H1 (cell line): ENCODE measurements at regions not wholly inside any gene's neighbourhood (a gene's known extent, or its start where the extent isn't known, plus 50 kb on each side); places are given as distances from the start of the nearest gene placed in this dataset.

ENCODE experiments used
- CTCF ChIA-PET: fragments of 300-600 bp; sonication (Branson Sonifier 250); formaldehyde crosslinking; loops from one replicate; lab custom pipeline; 2021; ENCODE audit not compliant: partially characterized antibody; lab: Charles Lee
- POLR2A ChIA-PET: fragments of 300-600 bp; sonication (Branson Sonifier 250); formaldehyde crosslinking; loops from one replicate; lab custom pipeline; 2021; ENCODE audit warnings: inconsistent platforms; ENCODE audit not compliant: partially characterized antibody; lab: Charles Lee
- DNase-seq, 2 experiments: peaks; one replicate each; pipeline versions ENCODE4 v3.0.0 to v3.0.0-alpha.2; 2010 to 2022; ENCODE audit warnings: low spot score in 2 of 2, low read depth in 1 of 2, mixed read lengths in 1 of 2
- FAIRE-seq: peaks from 2 replicates; lab custom pipeline; 2011; peaks lifted over from hg19 to GRCh38; lab: Jason Lieb, UNC
- H2AFZ ChIP-seq: 2 replicates; pipeline ENCODE4 v1.8.1; 2012; ENCODE audit warnings: low read length, inconsistent platforms
- H2AK5ac ChIP-seq: 2 replicates; pipeline ENCODE4 v1.6.1; 2013; ENCODE audit warnings: low read depth, low read length
- H2BK120ac ChIP-seq: replicated peaks from 2 replicates; pipeline ENCODE3; 2013; ENCODE audit warnings: low read depth, low read length, inconsistent platforms
- H2BK12ac ChIP-seq: 2 replicates; pipeline ENCODE4 v1.6.1; 2013; ENCODE audit warnings: low read depth, low read length
- H2BK15ac ChIP-seq: 2 replicates; pipeline ENCODE4 v1.6.1; 2013; ENCODE audit warnings: low read length
- H2BK20ac ChIP-seq: 2 replicates; pipeline ENCODE4 v1.6.1; 2013; ENCODE audit warnings: low read length
- H2BK5ac ChIP-seq: 2 replicates; pipeline ENCODE4 v1.6.1; 2013; ENCODE audit warnings: low read depth, low read length
- H3K14ac ChIP-seq: 2 replicates; pipeline ENCODE4 v1.6.1; 2013; ENCODE audit warnings: inconsistent platforms; ENCODE audit not compliant: insufficient read length
- H3K18ac ChIP-seq: 2 replicates; pipeline ENCODE4 v1.6.1; 2013; ENCODE audit warnings: low read length; ENCODE audit errors: extremely low read depth
- H3K23ac ChIP-seq: 2 replicates; pipeline ENCODE4 v1.6.1; 2013; ENCODE audit warnings: inconsistent platforms; ENCODE audit not compliant: insufficient read length
- H3K23me2 ChIP-seq: 2 replicates; pipeline ENCODE4 v1.6.1; 2013; ENCODE audit warnings: low read depth, low read length
- H3K27ac ChIP-seq: 2 replicates; pipeline ENCODE4 v1.6.1; 2011; ENCODE audit warnings: low read depth, low read length, inconsistent platforms
- H3K27me3 ChIP-seq, 4 experiments: replicated peaks in 1 of 4; 1 replicate in 1 of 4; 2 replicates in 3 of 4; pipeline versions ENCODE4 v1.6.1 to v1.8.1; 2011 to 2013; ENCODE audit warnings: low read length in 3 of 4, mild to moderate bottlenecking in 3 of 4, inconsistent platforms in 2 of 4, mixed read lengths in 2 of 4, moderate library complexity in 1 of 4; ENCODE audit not compliant: control insufficient read depth in 3 of 4, insufficient read depth in 3 of 4; ENCODE audit errors: extremely low read depth in 1 of 4
- H3K36me3 ChIP-seq, 4 experiments: 2 replicates each; pipeline versions ENCODE4 v1.6.1 to v1.8.1; 2011 to 2013; ENCODE audit warnings: mild to moderate bottlenecking in 4 of 4, low read length in 3 of 4, moderate library complexity in 2 of 4, control low read depth in 1 of 4, inconsistent platforms in 1 of 4; ENCODE audit not compliant: insufficient read depth in 4 of 4, control insufficient read depth in 2 of 4
- H3K4ac ChIP-seq: replicated peaks from 2 replicates; pipeline ENCODE3; 2013; ENCODE audit warnings: low read length, low read depth, mixed read lengths, inconsistent platforms; ENCODE audit not compliant: insufficient read length
- H3K4me1 ChIP-seq, 4 experiments: replicated peaks in 1 of 4; 1 replicate in 1 of 4; 2 replicates in 3 of 4; pipeline versions ENCODE4 v1.6.1 to v1.8.1; 2011 to 2013; ENCODE audit warnings: low read length in 3 of 4, inconsistent platforms in 2 of 4, mixed read lengths in 1 of 4; ENCODE audit not compliant: insufficient read depth in 4 of 4, control insufficient read depth in 3 of 4
- H3K4me2 ChIP-seq, 2 experiments: 2 replicates each; pipeline versions ENCODE4 v1.6.1 to v1.8.1; 2011 to 2013; ENCODE audit warnings: low read depth in 2 of 2, low read length in 2 of 2, control low read depth in 1 of 2, inconsistent platforms in 1 of 2, mild to moderate bottlenecking in 1 of 2; ENCODE audit not compliant: insufficient read depth in 1 of 2
- H3K4me3 ChIP-seq, 4 experiments: fragments of 200-600, 300-600 bp in 1 of 4; sonication (generic), shearing (Covaris generic), sonication (Bioruptor Twin) in 1 of 4; 2 replicates each; pipeline versions ENCODE4 v1.5.1 to v1.8.1; 2011 to 2016; ENCODE audit warnings: low read length in 4 of 4, low read depth in 3 of 4, control low read depth in 2 of 4, inconsistent platforms in 2 of 4, mild to moderate bottlenecking in 2 of 4, mixed read lengths in 1 of 4, moderate library complexity in 1 of 4; ENCODE audit not compliant: insufficient read depth in 2 of 4; ENCODE audit errors: extremely low read depth in 1 of 4
- H3K56ac ChIP-seq: replicated peaks from 2 replicates; pipeline ENCODE3; 2013; ENCODE audit warnings: low read depth, mild to moderate bottlenecking, mixed read lengths, low read length, inconsistent platforms; ENCODE audit not compliant: insufficient read length
- H3K79me1 ChIP-seq: 2 replicates; pipeline ENCODE4 v1.6.1; 2013; ENCODE audit warnings: low read depth, low read length, control low read depth
- H3K79me2 ChIP-seq, 2 experiments: 2 replicates each; pipeline versions ENCODE4 v1.6.1 to v1.8.1; 2012 to 2013; ENCODE audit warnings: low read length in 2 of 2, mild to moderate bottlenecking in 2 of 2, inconsistent platforms in 1 of 2; ENCODE audit not compliant: insufficient read depth in 2 of 2, control insufficient read depth in 1 of 2
- H3K9ac ChIP-seq, 4 experiments: replicated peaks in 1 of 4; 1 replicate in 1 of 4; 2 replicates in 3 of 4; pipeline versions ENCODE4 v1.6.1 to v1.8.1; 2011 to 2013; ENCODE audit warnings: low read depth in 3 of 4, low read length in 3 of 4, control low read depth in 2 of 4, mild to moderate bottlenecking in 2 of 4, moderate library complexity in 2 of 4, inconsistent platforms in 1 of 4; ENCODE audit errors: extremely low read depth in 1 of 4
- H3K9me3 ChIP-seq, 2 experiments: 2 replicates each; pipeline versions ENCODE4 v1.6.1 to v1.8.1; 2012 to 2013; ENCODE audit warnings: mild to moderate bottlenecking in 2 of 2, moderate library complexity in 2 of 2, control low read depth in 1 of 2, inconsistent platforms in 1 of 2, low read depth in 1 of 2, low read length in 1 of 2, mixed read lengths in 1 of 2; ENCODE audit not compliant: insufficient read depth in 2 of 2
- H4K20me1 ChIP-seq, 2 experiments: replicated peaks in 1 of 2; 2 replicates each; pipeline versions ENCODE3 to v1.8.1; 2011 to 2013; ENCODE audit warnings: inconsistent platforms in 2 of 2, low read length in 2 of 2, mild to moderate bottlenecking in 1 of 2; ENCODE audit not compliant: insufficient read depth in 2 of 2, control insufficient read depth in 1 of 2
- H4K5ac ChIP-seq: 2 replicates; pipeline ENCODE4 v1.6.1; 2013; ENCODE audit warnings: low read length, low read depth, mixed read lengths, inconsistent platforms; ENCODE audit not compliant: insufficient read length
- H4K8ac ChIP-seq: 2 replicates; pipeline ENCODE4 v1.8.0; 2013; ENCODE audit warnings: mild to moderate bottlenecking, moderate library complexity, low read length, inconsistent platforms; ENCODE audit not compliant: insufficient read depth; ENCODE audit errors: extremely low read depth
- H4K91ac ChIP-seq: replicated peaks from 2 replicates; pipeline ENCODE3; 2013; ENCODE audit warnings: low read length, mixed read lengths, inconsistent platforms; ENCODE audit not compliant: insufficient read length
- ASH2L ChIP-seq: fragments of 200-600, 300-600 bp; sonication (generic); IDR thresholded peaks from one replicate; pipeline ENCODE4 v1.7.1; 2017; ENCODE audit warnings: low read length
- ATF2 ChIP-seq: IDR thresholded peaks from 2 replicates; pipeline ENCODE4 v1.6.1; 2012; ENCODE audit warnings: low read length, inconsistent platforms
- BCL11A ChIP-seq, 2 experiments: IDR thresholded peaks; one replicate each; pipeline ENCODE4 v1.6.1; 2011; ENCODE audit warnings: low read depth in 2 of 2, low read length in 2 of 2, mild to moderate bottlenecking in 2 of 2
- BRCA1 ChIP-seq: IDR thresholded peaks from 2 replicates; pipeline ENCODE4 v1.6.1; 2012; ENCODE audit warnings: low read depth, low read length, improper control_type of control experiment
- CHD1 ChIP-seq: IDR thresholded peaks from 2 replicates; pipeline ENCODE4 v1.6.1; 2012; ENCODE audit warnings: low read depth, low read length, improper control_type of control experiment
- EP300 ChIP-seq, 2 experiments: IDR thresholded peaks; 1 replicate in 1 of 2; 2 replicates in 1 of 2; pipeline ENCODE4 v1.6.1; 2011 to 2012; ENCODE audit warnings: low read depth in 2 of 2, low read length in 2 of 2, mild to moderate bottlenecking in 2 of 2, borderline replicate concordance in 1 of 2, inconsistent platforms in 1 of 2, moderate library complexity in 1 of 2
- GABPA ChIP-seq: IDR thresholded peaks from 2 replicates; pipeline ENCODE4 v1.6.1; 2011; ENCODE audit warnings: mild to moderate bottlenecking, low read length, moderate library complexity, borderline replicate concordance; ENCODE audit not compliant: insufficient read depth
- JUND ChIP-seq: IDR thresholded peaks from 2 replicates; pipeline ENCODE4 v1.6.1; 2011; ENCODE audit warnings: mild to moderate bottlenecking, improper control_type of control experiment, low read length
- MAFK ChIP-seq: IDR thresholded peaks from 2 replicates; pipeline ENCODE4 v1.6.1; 2012; ENCODE audit warnings: low read depth, mild to moderate bottlenecking, improper control_type of control experiment, low read length
- POU5F1 ChIP-seq: IDR thresholded peaks from 2 replicates; pipeline ENCODE4 v1.6.1; 2011; ENCODE audit warnings: low read depth, mild to moderate bottlenecking, low read length, moderate library complexity
- SAP30 ChIP-seq: fragments of 300-600 bp; sonication (generic); IDR thresholded peaks from 2 replicates; pipeline ENCODE4 v1.7.1; 2012; ENCODE audit warnings: low read length, moderate library complexity, mild to moderate bottlenecking, inconsistent platforms; ENCODE audit not compliant: insufficient read depth, insufficient replicate concordance
- TAF7 ChIP-seq: optimal IDR thresholded peaks from 2 replicates; pipeline ENCODE3; 2011; ENCODE audit warnings: low read depth, mild to moderate bottlenecking, inconsistent platforms, low read length, moderate library complexity, borderline replicate concordance
- ZNF274 ChIP-seq: IDR thresholded peaks from 2 replicates; pipeline ENCODE4 v1.7.0; 2012; ENCODE audit warnings: low read length, borderline replicate concordance; ENCODE audit errors: extremely low read depth
- TF ChIP-seq, protein P1 (sequence below): IDR thresholded peaks from 2 replicates; pipeline ENCODE4 v1.6.1; 2012; ENCODE audit warnings: inconsistent platforms

DNA sequence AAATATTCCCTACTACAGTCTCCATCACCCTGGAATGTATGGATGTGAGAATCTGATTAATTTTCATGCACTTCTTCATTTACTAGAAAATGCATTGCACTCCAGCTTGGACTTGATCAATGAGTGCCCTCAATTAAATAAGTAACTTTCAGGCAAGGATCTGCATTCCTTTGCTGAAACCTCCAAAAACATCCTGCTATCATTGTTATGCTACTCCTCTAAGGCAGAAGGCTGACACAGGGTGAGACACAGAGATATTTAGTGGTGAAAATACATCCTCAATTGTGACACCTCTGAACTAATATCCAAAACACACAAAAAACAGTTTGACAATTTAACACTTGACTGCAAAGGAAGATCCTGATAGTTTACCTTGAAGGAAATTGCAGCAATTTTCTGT, 57.9 kb upstream of the CDH12 start:
- H3K23me2 ChIP-seq: no peaks in the 10 kb centered on the region
- H3K79me2 ChIP-seq: no peaks in the 10 kb centered on the region
- H3K9ac ChIP-seq: no peak overlapping the region
- no peak overlapping the region for H3K4me2 ChIP-seq
- H3K18ac ChIP-seq: no peak overlapping the region
- no peak overlapping the region for H3K4ac ChIP-seq
- H2AK5ac ChIP-seq: no peak overlapping the region
- ChIA-PET POLR2A (no interaction called here), CTCF (no interaction called here)
- H3K23ac ChIP-seq: no peak overlapping the region
- no peak overlapping the region for H3K14ac ChIP-seq
- H4K91ac ChIP-seq: no peak overlapping the region
- H3K56ac ChIP-seq: no peak overlapping the region
- H3K4me1 ChIP-seq: no peaks in the 10 kb centered on the region
- FAIRE-seq (peak; percentile 57), DNase-seq (no peak)
- no peaks in the 10 kb centered on the region for H4K20me1 ChIP-seq
- H3K27me3 ChIP-seq: no peaks in the 10 kb centered on the region
- H3K9me3 ChIP-seq: no peaks in the 10 kb centered on the region
- no peak overlapping the region for H4K8ac ChIP-seq
- H2AFZ ChIP-seq: no peak overlapping the region
- H2BK120ac ChIP-seq: no peak overlapping the region
- H3K79me1 ChIP-seq: no peaks in the 10 kb centered on the region
- no peak overlapping the region for H4K5ac ChIP-seq
- H2BK12ac ChIP-seq: no peak overlapping the region
- H2BK20ac ChIP-seq: no peak overlapping the region
- no peak overlapping the region for H2BK5ac ChIP-seq
- H3K36me3 ChIP-seq: no peaks in the 10 kb centered on the region
- no peak overlapping the region for H3K27ac ChIP-seq
- H3K4me3 ChIP-seq: no peak overlapping the region
- H2BK15ac ChIP-seq: no peak overlapping the region
- TF ChIP-seq CHD1: no peak
- no peak for TF ChIP-seq GABPA
- TF ChIP-seq ASH2L: no peak
- no peak for TF ChIP-seq SAP30
- no peak for TF ChIP-seq EP300 (IDR thresholded peaks at IDR 0.05; ENCODE audit: borderline replicate concordance in 1 of 2, low read depth in 2 of 2, low read length in 2 of 2)
- TF ChIP-seq, protein P1, sequence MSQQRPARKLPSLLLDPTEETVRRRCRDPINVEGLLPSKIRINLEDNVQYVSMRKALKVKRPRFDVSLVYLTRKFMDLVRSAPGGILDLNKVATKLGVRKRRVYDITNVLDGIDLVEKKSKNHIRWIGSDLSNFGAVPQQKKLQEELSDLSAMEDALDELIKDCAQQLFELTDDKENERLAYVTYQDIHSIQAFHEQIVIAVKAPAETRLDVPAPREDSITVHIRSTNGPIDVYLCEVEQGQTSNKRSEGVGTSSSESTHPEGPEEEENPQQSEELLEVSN: no peak
- no peak for TF ChIP-seq JUND
- TF ChIP-seq BRCA1: no peak
- no peak for TF ChIP-seq BCL11A (IDR thresholded peaks at IDR 0.05; ENCODE audit: low read depth in 2 of 2, low read length in 2 of 2)
- no peak for TF ChIP-seq ZNF274
- TF ChIP-seq MAFK: no peak
- TF ChIP-seq ATF2: no peak
- TF ChIP-seq TAF7: no peak
- no peak for TF ChIP-seq POU5F1
